H9 (cell line): ENCODE measurements at regions not wholly inside any gene's neighbourhood (a gene's known extent, or its start where the extent isn't known, plus 50 kb on each side); places are given as distances from the start of the nearest gene placed in this dataset.

Source experiments
- DNase-seq: peaks from one replicate; pipeline ENCODE4 v3.0.0-alpha.2; 2017
- H2AFZ ChIP-seq: one replicate; pipeline ENCODE4 v1.6.1; 2013; ENCODE audit warnings: mild to moderate bottlenecking, low read length, control low read depth, moderate library complexity
- H2AK5ac ChIP-seq: 2 replicates; pipeline ENCODE4 v1.6.1; 2013; ENCODE audit warnings: low read length, control low read depth, mixed read lengths; ENCODE audit not compliant: insufficient read length
- H2BK120ac ChIP-seq: one replicate; pipeline ENCODE4 v1.6.1; 2013; ENCODE audit warnings: low read depth, mild to moderate bottlenecking, low read length, control low read depth, inconsistent platforms; ENCODE audit not compliant: poor library complexity, severe bottlenecking
- H2BK12ac ChIP-seq: 2 replicates; pipeline ENCODE4 v1.6.1; 2013; ENCODE audit warnings: low read length, control low read depth, mixed read lengths, low read depth; ENCODE audit not compliant: insufficient read length
- H2BK15ac ChIP-seq: 2 replicates; pipeline ENCODE4 v1.6.1; 2013; ENCODE audit warnings: low read depth, low read length, control low read depth
- H2BK20ac ChIP-seq: one replicate; pipeline ENCODE4 v1.6.1; 2013; ENCODE audit warnings: low read depth, mild to moderate bottlenecking, low read length, control low read depth, inconsistent platforms; ENCODE audit not compliant: poor library complexity, severe bottlenecking
- H2BK5ac ChIP-seq: 2 replicates; pipeline ENCODE4 v1.6.1; 2013; ENCODE audit warnings: low read length, control low read depth, mixed read lengths; ENCODE audit not compliant: insufficient read length
- H3K14ac ChIP-seq: 2 replicates; pipeline ENCODE4 v1.6.1; 2013; ENCODE audit warnings: low read length, control low read depth; ENCODE audit not compliant: insufficient read depth
- H3K18ac ChIP-seq: 2 replicates; pipeline ENCODE4 v1.6.1; 2013; ENCODE audit warnings: low read depth, mild to moderate bottlenecking, mixed read lengths, low read length, control low read depth; ENCODE audit not compliant: insufficient read length
- H3K23ac ChIP-seq: 2 replicates; pipeline ENCODE4 v1.6.1; 2013; ENCODE audit warnings: low read length, control low read depth, mixed read lengths, low read depth; ENCODE audit not compliant: insufficient read length
- H3K23me2 ChIP-seq: 2 replicates; pipeline ENCODE4 v1.6.1; 2013; ENCODE audit warnings: low read depth, mild to moderate bottlenecking, mixed read lengths, low read length, control low read depth; ENCODE audit not compliant: insufficient read length, poor library complexity, severe bottlenecking
- H3K27ac ChIP-seq: 2 replicates; pipeline ENCODE4 v1.5.1; 2013; ENCODE audit warnings: low read length, control low read depth, mixed read lengths, low read depth; ENCODE audit not compliant: insufficient read length
- H3K27me3 ChIP-seq: 2 replicates; pipeline ENCODE4 v1.6.1; 2013; ENCODE audit warnings: low read length, control low read depth, inconsistent platforms; ENCODE audit not compliant: insufficient read depth
- H3K4ac ChIP-seq: 2 replicates; pipeline ENCODE4 v1.6.1; 2013; ENCODE audit warnings: low read depth, mild to moderate bottlenecking, control low read depth, inconsistent platforms, low read length, moderate library complexity
- H3K4me1 ChIP-seq: 2 replicates; pipeline ENCODE4 v1.6.1; 2013; ENCODE audit warnings: low read length, control low read depth, inconsistent platforms; ENCODE audit not compliant: insufficient read depth
- H3K4me2 ChIP-seq: 2 replicates; pipeline ENCODE4 v1.6.1; 2013; ENCODE audit warnings: low read length, control low read depth, mixed read lengths; ENCODE audit not compliant: insufficient read length, insufficient read depth
- H3K56ac ChIP-seq: 2 replicates; pipeline ENCODE4 v1.6.1; 2013; ENCODE audit warnings: low read depth, mild to moderate bottlenecking, mixed read lengths, low read length, control low read depth; ENCODE audit not compliant: insufficient read length
- H3K79me1 ChIP-seq: 2 replicates; pipeline ENCODE4 v1.6.1; 2013; ENCODE audit warnings: low read depth, mild to moderate bottlenecking, moderate library complexity, low read length, control low read depth, inconsistent platforms; ENCODE audit not compliant: insufficient read depth, poor library complexity, severe bottlenecking
- H3K79me2 ChIP-seq: 2 replicates; pipeline ENCODE4 v1.6.1; 2013; ENCODE audit warnings: low read length, control low read depth, inconsistent platforms; ENCODE audit not compliant: insufficient read depth
- H3K9ac ChIP-seq: 2 replicates; pipeline ENCODE4 v1.6.1; 2013; ENCODE audit warnings: low read length, control low read depth, mixed read lengths; ENCODE audit not compliant: insufficient read length; ENCODE audit errors: extremely low read depth
- H3K9me3 ChIP-seq: one replicate; pipeline ENCODE4 v1.6.1; 2013; ENCODE audit warnings: low read depth, low read length, inconsistent platforms; ENCODE audit not compliant: control insufficient read depth
- H3T11ph ChIP-seq: one replicate; pipeline ENCODE4 v1.6.1; 2013; ENCODE audit warnings: mild to moderate bottlenecking, low read length, control low read depth, inconsistent platforms
- H4K20me1 ChIP-seq: one replicate; pipeline ENCODE4 v1.6.1; 2013; ENCODE audit not compliant: control insufficient read depth, insufficient read length, insufficient read depth
- H4K5ac ChIP-seq: 2 replicates; pipeline ENCODE4 v1.6.1; 2013; ENCODE audit warnings: low read depth, mild to moderate bottlenecking, mixed read lengths, low read length, control low read depth; ENCODE audit not compliant: insufficient read length
- H4K8ac ChIP-seq: replicated peaks from 2 replicates; pipeline ENCODE4 v1.6.1; 2013; ENCODE audit warnings: low read length, control low read depth, mixed read lengths, low read depth; ENCODE audit not compliant: insufficient read length
- H4K91ac ChIP-seq: 2 replicates; pipeline ENCODE4 v1.6.1; 2013; ENCODE audit warnings: low read depth, mild to moderate bottlenecking, moderate library complexity, mixed read lengths, low read length, control low read depth; ENCODE audit not compliant: insufficient read length
- H3K27ac Mint-ChIP-seq, 3 experiments: 2 replicates in 2 of 3; 3 replicates in 1 of 3; pipeline ENCODE4 v1.8.0; 2020 to 2021; ENCODE audit warnings: mixed read lengths in 3 of 3, mild to moderate bottlenecking in 1 of 3, moderate library complexity in 1 of 3
- H3K27me3 Mint-ChIP-seq: 2 replicates; pipeline ENCODE4 v1.8.0; 2021; ENCODE audit warnings: low read depth, mild to moderate bottlenecking, moderate library complexity, mixed read lengths
- H3K36me3 Mint-ChIP-seq, 3 experiments: 2 replicates in 2 of 3; 3 replicates in 1 of 3; pipeline ENCODE4 v1.8.0; 2020 to 2021; ENCODE audit warnings: low read depth in 3 of 3, mixed read lengths in 3 of 3; ENCODE audit not compliant: insufficient read depth in 1 of 3
- H3K4me1 Mint-ChIP-seq, 2 experiments: 2 replicates each; pipeline ENCODE4 v1.8.0; 2020; ENCODE audit warnings: mixed read lengths in 2 of 2
- H3K4me3 Mint-ChIP-seq, 2 experiments: 2 replicates in 1 of 2; 3 replicates in 1 of 2; pipeline ENCODE4 v1.8.0; 2020 to 2021; ENCODE audit warnings: mild to moderate bottlenecking in 2 of 2, mixed read lengths in 2 of 2, moderate library complexity in 1 of 2
- H3K9me3 Mint-ChIP-seq, 2 experiments: 2 replicates in 1 of 2; 3 replicates in 1 of 2; pipeline ENCODE4 v1.8.0; 2020; ENCODE audit warnings: mild to moderate bottlenecking in 2 of 2, mixed read lengths in 2 of 2, moderate library complexity in 1 of 2
- CTCF ChIP-seq: fragments of 200-600 bp; sonication (generic); conservative IDR thresholded peaks from 3 replicates; pipeline ENCODE4 v1.8.0; 2021; ENCODE audit warnings: antibody characterized with exemption, mild to moderate bottlenecking
- WGBS: extraction: QIAGEN DNeasy Blood & Tissue Kit; methylation state at CpG from one replicate; pipeline ENCODE4 v1.1.7; 2013; ENCODE audit warnings: missing lambda C conversion rate, low lambda C conversion rate, mixed read lengths; ENCODE audit not compliant: insufficient read length; ENCODE audit errors: extremely low coverage; 5-methylcytosine and 5-hydroxymethylcytosine counted together

GRCh38 chrX:1006156-1006730 lies 206.2 kb downstream of the CRLF2 start:
- no peaks in the 10 kb centered on the region for H3K9me3 ChIP-seq
- no peaks in the 10 kb centered on the region for H3K36me3 Mint-ChIP-seq
- no peak overlapping the region for H3K56ac ChIP-seq
- no peak overlapping the region for H2AFZ ChIP-seq
- no peak overlapping the region for H3K23ac ChIP-seq
- H3K4me1 ChIP-seq: no peaks in the 10 kb centered on the region
- no peaks in the 10 kb centered on the region for H3K79me2 ChIP-seq
- no peak overlapping the region for H3T11ph ChIP-seq
- no peak overlapping the region for H2BK12ac ChIP-seq
- no peak overlapping the region for H3K14ac ChIP-seq
- no peaks in the 10 kb centered on the region for H4K20me1 ChIP-seq
- no peak overlapping the region for H3K9ac ChIP-seq
- WGBS: no CpG with 5 or more reads among the region's 20 CpGs
- H3K23me2 ChIP-seq: no peaks in the 10 kb centered on the region
- peaks cover 2% of the 10 kb centered on the region for H3K27me3 Mint-ChIP-seq
- H3K4me2 ChIP-seq: no peak overlapping the region
- no peak overlapping the region for H3K27ac ChIP-seq
- no peak overlapping the region for H3K27ac Mint-ChIP-seq
- no peak overlapping the region for H3K4me3 Mint-ChIP-seq
- H4K8ac ChIP-seq: no peak overlapping the region
- H4K91ac ChIP-seq: no peak overlapping the region
- H3K4ac ChIP-seq: no peak overlapping the region
- no peak overlapping the region for H4K5ac ChIP-seq
- no peak overlapping the region for H2AK5ac ChIP-seq
- H3K18ac ChIP-seq: no peak overlapping the region
- H2BK15ac ChIP-seq: no peak overlapping the region
- no peak for DNase-seq
- H3K9me3 Mint-ChIP-seq: no peaks in the 10 kb centered on the region
- no peak for TF ChIP-seq CTCF
- no peak overlapping the region for H2BK120ac ChIP-seq
- no peak overlapping the region for H2BK20ac ChIP-seq
- no peaks in the 10 kb centered on the region for H3K79me1 ChIP-seq
- H3K4me1 Mint-ChIP-seq: 0 out of 4 replicates have a peak, but pooled peaks cover 0 to 4% of the 10 kb centered on the region in 2 experiments
- H3K27me3 ChIP-seq: no peaks in the 10 kb centered on the region
- H2BK5ac ChIP-seq: no peak overlapping the region
